ENCODE measurements at regions not wholly inside any gene's neighbourhood (a gene's known extent, or its start where the extent isn't known, plus 50 kb on each side); places are given as distances from the start of the nearest gene placed in this dataset.
"Not testable (repeated sequence)": the region's sequence is repeated elsewhere in the genome, so short reads cannot be mapped to it uniquely, and the experiment has no call there.

DNA sequence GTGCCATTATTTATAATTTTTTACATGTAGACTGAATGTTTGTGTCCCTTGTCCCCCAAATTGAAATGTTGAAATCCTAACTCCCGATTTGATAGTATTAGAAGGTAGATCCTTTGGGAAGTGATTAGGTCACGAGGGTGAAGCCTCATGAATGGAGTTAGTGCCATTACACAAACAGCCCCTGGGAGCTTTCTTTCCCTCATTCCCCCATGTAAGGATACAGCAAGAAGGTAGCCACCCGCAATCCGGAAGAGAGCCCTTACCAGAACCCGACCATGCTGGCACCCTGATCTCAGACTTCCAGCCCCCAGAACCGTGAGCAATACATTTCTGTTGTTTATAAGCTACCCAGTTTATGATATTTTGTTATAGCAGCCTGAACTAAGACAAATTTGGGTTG is 143.2 kb downstream of the NPIPB5 start:
- no peak for DNase-seq

DNA sequence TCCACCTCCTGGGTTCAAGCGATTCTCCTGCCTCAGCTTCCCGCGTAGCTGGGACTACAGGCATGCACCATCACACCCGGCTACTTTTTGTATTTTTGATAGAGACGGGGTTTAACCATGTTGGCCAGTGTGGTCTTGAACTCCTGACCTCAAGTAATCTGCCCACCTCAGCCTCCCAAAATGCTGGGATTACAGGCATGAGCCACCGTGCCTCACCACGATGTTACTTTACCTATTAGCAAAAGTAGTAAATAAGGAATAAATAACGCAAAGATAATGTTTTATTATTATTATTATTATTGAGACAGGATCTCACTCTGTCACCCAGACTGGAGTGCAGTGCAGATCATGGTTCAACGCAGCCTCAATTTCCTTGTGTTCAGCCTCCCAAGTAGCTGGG is 145.9 kb downstream of the NPIPB5 start:
- DNase-seq, result not testable (repeated sequence)

DNA sequence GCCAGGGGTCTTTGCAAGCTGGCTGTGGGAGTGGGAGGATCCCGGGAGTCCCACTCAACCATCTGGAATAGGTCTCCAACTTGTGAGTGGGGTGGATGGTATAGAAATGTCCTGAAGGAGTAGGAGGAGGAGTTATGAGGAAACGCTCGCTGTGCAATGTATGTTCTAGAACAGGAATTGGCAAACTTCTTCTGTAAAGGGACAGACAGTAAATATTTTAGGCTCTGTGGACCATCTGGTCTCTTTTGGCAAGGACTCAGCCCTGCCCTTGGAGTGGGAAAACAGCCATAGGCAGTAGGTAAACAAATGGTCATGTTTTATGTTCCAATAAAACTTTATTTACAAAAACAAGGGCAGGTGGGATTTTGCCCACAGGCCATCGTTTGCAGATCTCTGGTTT is 149.2 kb downstream of the NPIPB5 start:
- no peak for DNase-seq

DNA sequence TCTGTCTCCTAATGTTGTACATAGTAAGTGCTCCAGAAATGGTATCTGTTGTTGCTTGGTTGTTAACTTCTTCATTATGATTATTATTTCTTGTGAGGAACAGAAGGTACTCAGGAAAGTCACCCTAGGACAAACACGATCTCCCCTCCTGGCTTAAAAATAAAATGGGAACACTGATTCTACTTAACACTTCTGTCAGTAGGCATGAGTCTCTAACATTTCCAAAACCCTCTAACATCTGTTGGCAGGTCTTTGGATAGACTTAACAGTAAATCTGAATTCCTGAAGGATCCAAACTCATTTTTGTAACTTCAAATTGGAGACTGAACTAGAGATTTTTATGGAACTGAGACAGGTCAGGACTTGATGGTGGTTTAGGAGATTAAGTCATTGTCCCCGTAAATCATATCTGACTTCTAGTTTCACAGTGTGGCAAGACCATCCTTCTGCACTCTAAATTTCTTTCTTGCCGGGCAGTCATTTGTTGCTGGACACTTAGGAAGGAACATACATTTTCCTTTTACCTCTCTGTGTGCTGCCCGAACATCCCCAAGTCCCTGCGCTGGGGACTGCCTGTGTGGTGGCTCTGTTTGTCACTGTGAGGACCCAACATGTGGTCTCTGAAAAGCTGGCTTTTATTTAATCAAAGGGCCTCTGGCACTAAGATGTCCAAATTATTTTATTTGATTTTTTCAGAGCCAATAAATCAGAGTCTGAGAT is 149.9 kb downstream of the NPIPB5 start:
- DNase-seq, result no peak

DNA sequence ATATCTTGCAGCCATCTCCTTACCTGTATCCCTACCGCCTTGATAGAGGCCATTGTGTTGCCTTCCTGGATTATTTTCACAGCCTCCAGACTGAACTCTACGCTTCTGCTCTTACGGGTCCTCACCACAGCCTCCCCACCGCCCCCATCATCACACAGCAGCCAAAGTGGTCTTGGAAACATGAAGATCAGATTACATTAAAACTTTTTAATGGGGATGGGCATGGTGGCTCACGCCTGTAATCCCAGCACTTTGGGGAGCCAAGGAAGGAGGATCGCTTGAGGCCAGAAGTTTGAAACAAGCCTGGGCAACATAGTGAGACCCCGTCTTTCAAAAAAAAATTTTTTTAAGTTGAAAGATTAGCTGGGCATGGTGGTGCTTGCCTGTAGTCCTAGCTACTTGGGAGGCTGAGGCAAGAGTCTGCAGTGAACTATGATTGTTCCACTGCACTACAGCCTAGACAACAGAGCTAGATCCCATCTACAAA is 150.5 kb downstream of the NPIPB5 start:
- DNase-seq, result no peak

DNA sequence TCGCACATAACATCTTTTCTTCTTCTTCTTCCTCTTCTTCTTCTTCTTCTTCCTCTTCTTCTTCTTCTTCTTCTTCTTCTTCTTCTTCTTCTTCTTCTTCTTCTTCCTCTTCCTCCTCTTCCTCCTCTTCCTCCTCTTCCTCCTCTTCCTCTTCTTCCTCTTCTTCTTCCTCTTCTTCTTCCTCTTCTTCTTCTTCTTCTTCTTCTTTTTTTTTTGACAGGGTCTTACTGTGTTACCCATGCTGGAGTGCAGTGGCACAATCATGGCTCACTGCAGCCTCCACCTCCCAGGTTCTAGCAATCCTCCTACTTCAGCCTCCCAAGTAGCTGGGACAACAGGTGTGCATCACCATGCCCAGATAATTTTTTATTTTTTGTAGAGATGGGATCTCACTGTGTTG is 151.0 kb upstream of the HS3ST2 start:
- not testable (repeated sequence) for DNase-seq

DNA sequence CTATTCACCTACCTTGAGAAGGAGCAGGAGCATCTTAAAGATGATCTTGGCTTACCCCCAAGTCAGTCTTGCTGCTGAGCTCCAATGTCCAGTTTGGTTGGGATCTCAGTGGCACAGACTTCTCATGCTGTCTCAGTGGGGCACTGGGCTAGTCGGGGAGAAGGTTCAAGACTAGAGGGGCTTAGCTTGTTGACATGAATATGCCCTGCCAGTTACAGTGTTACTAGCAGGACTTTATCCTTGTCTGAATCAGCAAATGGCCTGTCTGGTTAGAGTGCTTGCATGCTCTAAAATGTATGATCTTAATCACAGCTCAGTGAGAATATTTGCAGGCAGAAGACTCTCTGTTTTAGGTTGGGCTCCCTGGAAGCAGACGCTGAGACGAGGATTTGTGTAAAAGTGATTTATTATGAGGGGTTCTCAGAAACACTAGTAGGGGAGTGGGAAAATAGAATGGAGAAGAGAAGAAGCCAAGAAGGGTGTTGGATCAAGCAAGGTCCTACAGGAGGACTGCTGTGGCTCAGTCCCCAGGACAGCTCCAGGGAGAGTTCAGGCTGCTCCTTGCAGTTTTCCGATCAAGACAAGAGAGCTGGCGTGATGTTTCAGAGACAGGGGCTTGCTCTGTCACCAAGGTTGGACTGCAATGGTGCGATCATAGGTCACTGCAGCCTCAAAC is 150.4 kb upstream of the HS3ST2 start:
- no peak for DNase-seq

DNA sequence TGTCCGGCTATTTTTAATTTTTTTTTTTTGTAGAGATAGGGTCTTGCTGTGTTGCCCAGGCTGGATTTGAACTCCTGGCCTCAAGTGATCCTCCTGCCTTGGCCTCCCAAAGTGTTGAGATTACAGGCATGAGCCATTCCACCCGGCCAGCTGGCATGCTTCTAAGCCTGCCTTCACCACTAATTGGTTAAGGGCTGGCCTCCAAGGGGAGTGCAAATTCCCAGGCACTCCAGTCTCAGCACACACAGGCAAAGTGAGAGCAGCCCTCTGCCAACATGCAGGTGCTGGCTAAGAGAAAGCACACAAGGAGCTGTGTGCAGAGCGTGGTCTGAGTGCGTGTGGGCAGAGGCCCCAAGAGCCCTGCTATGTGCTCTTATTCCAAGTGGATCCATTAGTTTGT is 149.8 kb upstream of the HS3ST2 start:
- DNase-seq, result no peak

DNA sequence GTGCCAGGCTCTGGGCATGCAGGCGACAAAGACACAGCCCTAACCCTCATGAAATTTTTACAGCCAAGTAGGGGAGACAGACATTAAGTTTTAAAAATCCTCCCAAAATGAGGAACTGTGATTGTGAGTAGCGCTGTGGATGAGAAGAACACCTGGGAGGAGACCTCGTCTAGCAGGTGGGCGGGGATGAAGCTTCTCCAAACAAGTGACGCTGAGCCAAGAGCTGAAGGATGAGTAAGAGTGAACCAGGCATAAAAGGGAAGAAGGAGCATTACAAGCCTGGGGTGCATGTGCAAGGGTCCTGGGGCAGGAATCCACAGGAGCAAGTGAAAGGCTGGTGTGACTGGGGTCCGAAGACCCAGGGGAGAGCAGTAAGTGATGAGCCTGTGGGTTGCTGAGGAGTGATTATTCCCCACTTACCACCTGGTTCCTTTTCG is 149.4 kb upstream of the HS3ST2 start:
- DNase-seq, result no peak

DNA sequence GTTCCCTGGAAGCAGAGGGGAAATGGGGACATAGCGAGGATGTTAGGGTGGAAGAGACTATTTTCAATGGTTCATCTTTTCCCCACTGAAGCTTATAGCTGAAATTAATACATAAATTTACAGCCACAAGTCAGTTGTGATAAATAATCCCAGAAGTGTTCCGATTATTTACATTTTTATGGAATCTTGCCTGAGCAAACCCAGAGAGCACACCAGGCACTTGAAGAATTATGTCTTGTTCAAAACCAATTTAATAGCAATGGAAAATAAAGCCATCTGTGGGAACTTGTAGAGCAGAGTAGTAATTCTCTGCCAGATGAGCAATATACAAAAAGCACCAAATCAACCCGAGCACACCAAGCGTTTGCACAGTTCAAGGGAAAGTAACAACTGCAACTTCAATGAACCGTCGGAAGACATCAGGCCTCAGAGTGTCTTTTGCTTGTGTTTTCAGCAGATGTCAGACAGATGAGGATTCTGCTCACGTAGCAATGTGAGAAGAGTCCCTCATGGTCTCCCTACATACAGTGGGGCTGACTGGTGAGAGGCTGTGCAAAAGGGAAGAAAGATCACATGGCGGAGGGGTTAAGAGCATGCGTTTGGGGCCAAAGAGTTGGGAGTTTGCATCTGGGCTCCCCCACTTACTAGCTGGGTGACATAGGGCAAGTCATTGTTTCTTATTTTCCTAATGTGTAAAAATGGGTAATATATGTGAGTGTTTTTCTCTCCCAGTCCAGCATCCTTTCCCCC is 148.7 kb upstream of the HS3ST2 start:
- DNase-seq, result no peak

DNA sequence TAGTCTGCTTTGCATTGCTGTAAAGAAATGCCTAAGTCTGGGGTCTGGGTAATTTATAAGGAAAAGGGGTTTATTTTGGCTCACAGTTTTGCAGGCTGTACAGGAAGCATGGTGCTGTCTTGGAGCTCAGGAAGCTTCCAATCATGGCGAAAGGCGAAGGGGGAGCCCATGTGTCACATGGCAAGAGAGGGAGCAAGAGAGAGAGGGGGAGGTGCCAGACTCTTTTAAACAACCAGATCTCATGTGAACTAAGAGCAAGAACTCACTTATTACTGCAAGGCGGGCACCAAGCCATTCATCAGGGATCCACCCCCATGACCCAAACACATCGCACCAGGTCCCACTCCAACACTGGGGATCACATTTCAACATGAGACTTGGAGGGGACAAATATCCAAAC is 148.2 kb upstream of the HS3ST2 start:
- no peak for DNase-seq

DNA sequence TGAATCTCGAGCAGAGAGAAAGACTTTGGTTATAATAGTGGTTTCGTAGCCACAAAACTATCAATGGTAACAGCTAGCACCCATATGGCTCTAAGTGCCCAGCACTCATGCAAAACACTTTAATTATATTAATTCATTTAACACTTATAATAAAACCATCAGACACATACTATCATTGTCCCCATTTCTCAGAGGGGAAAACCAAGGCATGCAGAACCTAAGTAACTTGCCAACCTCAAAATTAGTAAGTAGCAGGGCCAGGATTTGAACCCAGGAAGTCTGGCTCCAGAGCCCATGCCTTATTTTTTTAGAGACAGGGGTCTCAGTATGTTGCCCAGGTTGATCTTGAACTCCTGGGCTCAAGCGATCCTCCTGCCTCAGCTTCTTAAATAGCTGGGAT is 145.6 kb upstream of the HS3ST2 start:
- DNase-seq, result no peak

DNA sequence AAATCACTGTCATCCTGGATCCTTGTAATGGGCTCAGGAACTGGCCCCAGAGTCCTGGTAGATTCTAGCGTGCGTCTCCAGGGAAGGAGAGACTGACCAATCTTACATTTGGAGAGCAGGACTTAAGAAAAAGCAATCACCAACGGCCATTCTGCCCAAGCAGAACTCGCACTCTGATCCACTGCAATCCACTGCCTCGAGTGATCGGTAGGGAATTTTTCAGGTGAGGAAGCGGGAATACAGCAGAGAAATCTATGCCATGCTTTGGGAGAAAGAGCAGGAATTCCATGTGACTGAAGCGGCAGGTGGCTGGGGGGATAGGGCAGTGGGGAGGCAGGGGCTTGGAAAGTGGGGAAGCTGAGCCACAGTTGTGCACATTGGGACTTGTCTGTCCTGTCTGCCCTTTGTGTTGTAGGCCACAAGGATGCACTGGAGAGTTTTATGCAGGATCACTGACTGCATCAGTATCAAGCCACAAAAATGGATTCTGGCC is 143.9 kb upstream of the HS3ST2 start:
- DNase-seq, result no peak

DNA sequence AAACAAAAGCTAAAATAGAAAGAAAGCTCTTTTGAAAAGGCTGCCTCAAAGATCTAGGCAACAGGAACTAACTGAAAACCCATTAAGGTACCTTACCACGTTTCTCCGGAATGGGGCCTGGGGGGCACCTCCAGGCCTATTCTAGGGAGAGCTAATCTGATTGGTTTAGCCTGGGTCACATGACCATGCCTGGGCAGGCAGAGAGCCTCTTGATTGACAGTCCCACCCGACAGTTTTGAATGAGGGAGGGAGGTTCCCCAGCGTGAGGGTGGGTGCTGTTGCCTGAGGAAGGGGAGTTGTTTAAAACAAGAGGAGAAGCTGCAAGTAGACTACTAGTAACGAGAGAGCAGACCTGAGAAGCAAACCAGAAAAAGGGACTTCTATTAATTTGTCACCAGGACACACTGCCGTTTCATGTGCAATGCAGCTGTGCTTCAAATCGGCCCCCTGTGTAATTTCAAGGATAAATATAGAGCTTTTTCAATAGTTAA is 143.4 kb upstream of the HS3ST2 start:
- no peak for DNase-seq

DNA sequence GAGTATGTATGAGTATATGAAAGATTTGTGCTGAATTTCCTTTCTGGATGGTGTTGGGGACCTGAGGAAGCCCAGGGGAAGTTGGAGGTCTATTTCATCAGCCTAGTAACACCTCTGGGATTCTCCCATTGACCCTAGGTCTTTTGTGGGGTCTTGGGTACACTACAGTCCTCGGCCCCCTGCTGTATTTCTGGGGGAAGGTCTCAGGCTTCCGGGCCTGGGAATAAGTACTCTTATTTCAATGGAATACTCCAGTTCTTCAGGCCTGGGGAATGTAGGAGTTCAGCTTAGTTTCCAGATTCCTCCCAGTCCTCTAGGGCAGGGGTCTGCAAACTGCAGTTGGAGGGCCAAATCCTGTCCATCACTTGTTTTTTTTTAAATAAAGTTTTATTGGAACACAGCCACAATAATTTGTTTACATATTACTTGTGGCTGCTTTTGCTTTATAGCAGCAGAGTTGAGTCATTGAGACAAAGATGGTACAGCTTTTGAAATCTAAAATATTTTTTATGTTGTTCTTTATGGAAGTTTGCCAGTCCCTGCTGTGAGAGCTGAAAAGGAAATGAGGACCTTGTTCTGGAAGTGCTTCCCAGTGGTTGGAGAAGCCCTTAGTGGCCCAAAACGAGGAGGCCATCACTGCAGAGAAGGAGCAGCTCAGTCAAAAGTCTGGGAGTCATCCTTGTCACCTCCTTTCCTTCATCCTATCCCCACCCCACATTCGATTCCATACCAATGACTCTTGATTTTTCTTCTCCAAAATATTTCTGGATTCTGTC is 142.5 kb upstream of the HS3ST2 start:
- no peak for DNase-seq

DNA sequence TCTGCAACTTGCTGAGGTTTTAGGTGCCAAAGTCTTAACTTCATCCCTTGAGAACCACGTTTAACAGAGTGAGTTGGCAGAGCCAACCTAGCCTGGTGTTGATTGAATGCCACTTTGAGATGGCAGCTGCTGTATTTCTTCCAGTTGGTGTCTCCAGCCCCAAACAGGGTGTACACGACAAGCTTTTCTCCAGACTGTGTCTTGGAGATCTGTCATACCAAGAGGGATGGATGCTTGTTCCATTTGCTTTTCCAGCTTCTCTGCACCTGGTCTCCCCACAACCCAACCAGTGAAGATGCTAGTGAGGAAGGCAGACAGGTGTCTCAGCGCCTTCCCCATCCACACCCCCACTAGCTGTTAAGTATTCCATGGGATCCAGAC is 141.1 kb upstream of the HS3ST2 start:
- DNase-seq, result no peak

DNA sequence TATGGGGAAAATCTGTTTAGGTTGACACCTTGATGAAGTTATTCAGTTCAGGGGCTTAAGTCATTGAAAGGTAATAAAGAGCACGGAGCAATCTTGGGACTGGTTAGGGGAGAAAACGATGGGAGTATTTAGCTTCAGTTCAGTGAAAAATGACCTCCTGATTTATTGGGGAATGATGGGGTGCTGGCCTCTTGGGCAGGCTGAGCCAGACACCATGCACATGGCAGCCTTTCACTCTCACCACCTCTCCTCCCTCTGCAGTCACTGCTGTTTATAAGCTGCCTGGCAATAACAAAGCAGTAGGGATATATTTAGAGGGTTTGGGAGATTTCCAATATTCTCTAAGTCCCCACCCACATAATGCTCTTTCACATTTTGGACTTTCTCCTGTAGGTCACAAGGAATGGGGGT is 140.5 kb upstream of the HS3ST2 start:
- DNase-seq, result no peak

DNA sequence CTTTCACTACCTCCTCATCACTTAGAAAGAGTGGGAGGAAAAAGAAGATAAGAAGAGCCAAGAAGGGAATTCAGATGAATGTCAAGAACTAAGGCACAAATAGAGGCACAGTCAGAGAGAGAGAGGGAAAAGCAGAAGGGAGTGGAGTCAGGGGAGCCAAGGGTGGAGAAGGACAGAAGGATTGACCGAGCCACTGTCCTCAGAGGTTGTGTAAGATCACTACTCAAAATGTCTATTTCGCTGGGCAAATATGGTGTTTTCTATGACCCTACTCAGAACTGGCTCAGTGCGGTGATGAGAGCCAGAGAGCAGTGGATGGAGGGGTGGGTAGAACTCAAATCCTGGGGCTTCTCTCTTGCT is 139.2 kb upstream of the HS3ST2 start:
- DNase-seq, result no peak

DNA sequence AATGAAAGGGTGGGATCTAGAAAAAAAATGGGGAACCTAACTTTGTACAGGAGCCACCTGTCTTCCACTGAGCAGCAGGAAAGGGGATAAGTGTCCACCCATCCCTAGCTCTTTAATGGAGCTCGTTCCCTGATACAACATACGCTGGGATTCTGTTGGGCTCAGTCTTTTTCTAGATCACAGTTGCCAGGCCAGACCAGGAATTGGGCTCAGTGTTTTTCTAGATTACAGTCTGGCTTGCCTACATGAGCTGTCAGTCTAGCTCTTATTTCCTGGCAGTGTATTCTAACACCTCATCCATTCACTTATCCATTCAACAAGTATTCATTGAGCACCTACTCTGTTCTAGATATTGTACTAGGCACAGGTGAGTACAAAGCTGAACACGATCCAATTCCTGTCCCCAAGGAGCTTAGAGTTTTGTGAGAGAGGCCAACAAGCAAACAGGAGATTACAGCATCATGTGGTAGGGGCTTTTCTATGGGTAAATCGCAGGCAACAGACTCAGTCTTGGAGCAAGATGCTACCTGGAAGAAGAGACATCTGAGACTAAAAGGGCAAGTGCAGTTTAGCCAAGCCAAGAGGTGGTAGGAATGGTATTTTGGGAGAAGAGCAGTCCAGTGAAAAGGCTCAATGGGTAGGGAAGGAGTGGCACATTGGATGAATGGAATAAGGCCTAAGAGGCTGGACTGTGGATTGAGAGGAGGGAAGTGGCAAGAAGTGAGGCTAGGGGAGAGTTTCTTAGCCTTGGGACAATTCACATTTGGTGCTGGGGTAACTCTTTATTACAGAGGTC is 138.0 kb upstream of the HS3ST2 start:
- no peak for DNase-seq

DNA sequence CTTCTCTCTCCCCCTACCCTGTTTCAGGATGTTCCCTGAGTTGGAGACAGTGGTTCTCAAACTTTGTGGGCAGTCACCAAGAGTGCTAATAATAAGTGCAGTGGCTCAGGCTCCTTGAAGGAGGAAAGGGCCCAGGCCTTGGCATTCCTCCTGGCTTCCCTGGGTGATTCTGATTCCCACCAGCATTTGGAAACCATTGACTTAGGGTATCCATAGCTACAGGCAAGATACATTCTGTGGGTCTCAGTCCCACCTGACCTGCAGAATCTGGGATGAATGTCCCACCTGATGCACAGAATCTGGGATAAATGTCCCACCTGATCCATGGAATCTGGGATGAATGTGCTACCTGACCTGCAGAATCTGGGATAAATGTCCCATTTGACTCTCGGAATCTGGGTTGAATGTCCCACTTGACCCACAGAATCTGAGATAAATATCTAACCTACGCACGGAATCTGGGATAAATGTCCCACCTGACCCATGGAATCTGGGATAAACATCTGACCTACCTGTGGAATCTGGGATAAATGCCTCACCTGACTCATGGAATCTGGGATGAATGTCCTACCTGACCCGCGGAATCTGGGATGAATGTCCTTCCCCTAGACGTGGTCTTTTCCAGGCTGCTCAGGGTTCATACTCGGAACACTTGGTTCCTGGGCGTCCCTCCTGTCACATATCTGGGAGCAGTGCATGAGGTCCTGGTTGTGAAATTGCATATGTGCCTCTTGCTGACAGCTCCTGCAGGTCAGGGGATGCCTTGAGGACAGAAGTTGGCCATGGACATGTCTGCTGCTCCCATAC is 136.7 kb upstream of the HS3ST2 start:
- no peak for DNase-seq
